Esophagus squamous epithelium (tissue), 4 donors: ENCODE measurements at regions not wholly inside any gene's neighbourhood (a gene's known extent, or its start where the extent isn't known, plus 50 kb on each side); places are given as distances from the start of the nearest gene placed in this dataset.

ENCODE experiments used
- CTCF ChIP-seq, 6 experiments: fragments of 450-650 bp in 4 of 6; fragments of 200-600 bp in 2 of 6; sonication (generic) in 2 of 6; IDR thresholded peaks; one replicate each; pipeline ENCODE4 v1.5.1; 2016 to 2019; ENCODE audit warnings: antibody characterized with exemption in 6 of 6, mild to moderate bottlenecking in 4 of 6, moderate library complexity in 4 of 6
- POLR2A ChIP-seq, 4 donors: fragments of 450-650 bp; IDR thresholded peaks; one replicate each; pipeline ENCODE4 v1.6.1; 2017; ENCODE audit warnings: antibody characterized with exemption in 4 of 4, mild to moderate bottlenecking in 4 of 4, moderate library complexity in 3 of 4

GRCh38 chr14:32009221-32009975, 67.7 kb upstream of the ARHGAP5 start:
- no peak for TF ChIP-seq CTCF (IDR thresholded peaks at IDR 0.05)
- no peak for TF ChIP-seq POLR2A (IDR thresholded peaks at IDR 0.05)
